Spleen (tissue), 7 donors: ENCODE measurements at regions not wholly inside any gene's neighbourhood (a gene's known extent, or its start where the extent isn't known, plus 50 kb on each side); places are given as distances from the start of the nearest gene placed in this dataset.

Source experiments
- POLR2AphosphoS5 ChIP-seq, 3 donors: sonication (generic); formaldehyde crosslinking; IDR thresholded peaks; one replicate each; pipeline ENCODE4 v1.5.1; 2017; ENCODE audit warnings: antibody characterized with exemption in 3 of 3
- TF ChIP-seq, protein P1 (sequence below), 11 experiments: fragments of 200-600 bp in 7 of 11; fragments of 450-650 bp in 4 of 11; sonication (generic) in 4 of 11; IDR thresholded peaks in 8 of 11; conservative IDR thresholded peaks in 3 of 11; 1 replicate in 7 of 11; 2 replicates in 4 of 11; pipeline versions ENCODE4 v1.4.0 to v1.8.0; 2016 to 2021; ENCODE audit warnings: antibody characterized with exemption in 11 of 11, inconsistent platforms in 4 of 11, mild to moderate bottlenecking in 1 of 11
- donor health status: DM: no; HTN: no; CAD: no; lungs with moderate emphysema.
- donor health status: DM: no; HTN: no; CAD: no.
- donor health status: DM: no; HTN: no; CAD: no.

DNA sequence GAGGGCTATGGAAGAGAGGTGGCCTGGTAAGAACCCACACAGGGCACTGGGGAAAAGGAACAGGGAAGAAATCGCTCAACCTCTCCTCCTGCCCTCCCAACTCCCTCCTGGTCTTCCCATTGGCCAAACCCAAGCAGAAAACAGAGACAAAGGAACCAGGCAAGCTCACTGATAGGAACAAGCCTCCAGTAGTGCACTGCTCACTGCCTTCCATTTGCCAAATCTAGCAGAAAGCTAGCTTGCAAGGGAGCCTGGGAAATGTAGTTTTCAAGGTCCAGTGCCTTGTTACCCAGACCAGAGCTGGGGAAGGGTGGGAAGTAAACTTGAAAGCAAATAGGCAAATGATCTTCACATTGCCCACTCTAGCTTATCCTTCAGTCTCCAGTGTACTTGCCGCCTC is 556.1 kb upstream of the AUTS2 start:
- TF ChIP-seq, protein P1, sequence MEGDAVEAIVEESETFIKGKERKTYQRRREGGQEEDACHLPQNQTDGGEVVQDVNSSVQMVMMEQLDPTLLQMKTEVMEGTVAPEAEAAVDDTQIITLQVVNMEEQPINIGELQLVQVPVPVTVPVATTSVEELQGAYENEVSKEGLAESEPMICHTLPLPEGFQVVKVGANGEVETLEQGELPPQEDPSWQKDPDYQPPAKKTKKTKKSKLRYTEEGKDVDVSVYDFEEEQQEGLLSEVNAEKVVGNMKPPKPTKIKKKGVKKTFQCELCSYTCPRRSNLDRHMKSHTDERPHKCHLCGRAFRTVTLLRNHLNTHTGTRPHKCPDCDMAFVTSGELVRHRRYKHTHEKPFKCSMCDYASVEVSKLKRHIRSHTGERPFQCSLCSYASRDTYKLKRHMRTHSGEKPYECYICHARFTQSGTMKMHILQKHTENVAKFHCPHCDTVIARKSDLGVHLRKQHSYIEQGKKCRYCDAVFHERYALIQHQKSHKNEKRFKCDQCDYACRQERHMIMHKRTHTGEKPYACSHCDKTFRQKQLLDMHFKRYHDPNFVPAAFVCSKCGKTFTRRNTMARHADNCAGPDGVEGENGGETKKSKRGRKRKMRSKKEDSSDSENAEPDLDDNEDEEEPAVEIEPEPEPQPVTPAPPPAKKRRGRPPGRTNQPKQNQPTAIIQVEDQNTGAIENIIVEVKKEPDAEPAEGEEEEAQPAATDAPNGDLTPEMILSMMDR (IDR thresholded peaks at IDR 0.05 in 8 of 11, conservative IDR thresholded peaks at IDR 0.05 in 3 of 11), result no peak
- no peak for TF ChIP-seq POLR2AphosphoS5 (IDR thresholded peaks at IDR 0.05)
